ENCODE measurements at regions not wholly inside any gene's neighbourhood (a gene's known extent, or its start where the extent isn't known, plus 50 kb on each side); places are given as distances from the start of the nearest gene placed in this dataset.

DNA sequence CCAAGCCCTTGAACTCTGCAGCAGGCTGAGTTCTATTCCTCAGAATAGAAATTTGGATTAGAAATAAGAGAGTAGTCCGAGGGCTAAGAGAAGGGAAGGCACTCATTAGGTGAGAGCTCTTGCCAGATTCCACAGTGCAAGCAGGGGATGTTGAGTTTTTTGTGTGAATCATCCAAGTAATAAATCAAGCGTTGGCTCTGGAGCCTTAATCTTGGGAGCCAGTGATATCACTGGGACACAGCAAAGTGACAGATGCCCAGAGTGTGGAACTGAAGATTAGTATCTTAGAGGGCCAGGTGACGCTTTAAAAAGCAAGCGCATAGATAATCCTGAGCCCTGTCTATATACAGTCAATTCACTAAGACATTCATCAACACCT, 60.3 kb downstream of the FOXD1 start:
- no peak overlapping the region for H3K4me3 ChIP-seq (ENCODE audit: low read depth, low read length)
- TF ChIP-seq CTCF (IDR thresholded peaks at IDR 0.05; ENCODE audit: borderline replicate concordance, insufficient read depth, low read depth, low read length): no peak

- H3K4me3 ChIP-seq (ENCODE audit: low read depth, low read length): no peak overlapping the region
- TF ChIP-seq CTCF (IDR thresholded peaks at IDR 0.05; ENCODE audit: borderline replicate concordance, insufficient read depth, low read depth, low read length): no peak
These were observed 60.8 kb downstream of the FOXD1 start for GRCh38 chr5:73387601-73388305.

- peak; percentile 22; the same call in 1 of the 2 replicates for TF ChIP-seq CTCF (IDR thresholded peaks at IDR 0.05; ENCODE audit: borderline replicate concordance, insufficient read depth, low read depth, low read length)
- H3K4me3 ChIP-seq (ENCODE audit: low read depth, low read length): no peak overlapping the region
These were observed 61.4 kb downstream of the FOXD1 start for GRCh38 chr5:73387149-73387591.

- TF ChIP-seq CTCF (IDR thresholded peaks at IDR 0.05; ENCODE audit: borderline replicate concordance, insufficient read depth, low read depth, low read length): no peak
- no peak overlapping the region for H3K4me3 ChIP-seq (ENCODE audit: low read depth, low read length)
These were observed 63.7 kb downstream of the FOXD1 start for GRCh38 chr5:73384861-73385260.

DNA sequence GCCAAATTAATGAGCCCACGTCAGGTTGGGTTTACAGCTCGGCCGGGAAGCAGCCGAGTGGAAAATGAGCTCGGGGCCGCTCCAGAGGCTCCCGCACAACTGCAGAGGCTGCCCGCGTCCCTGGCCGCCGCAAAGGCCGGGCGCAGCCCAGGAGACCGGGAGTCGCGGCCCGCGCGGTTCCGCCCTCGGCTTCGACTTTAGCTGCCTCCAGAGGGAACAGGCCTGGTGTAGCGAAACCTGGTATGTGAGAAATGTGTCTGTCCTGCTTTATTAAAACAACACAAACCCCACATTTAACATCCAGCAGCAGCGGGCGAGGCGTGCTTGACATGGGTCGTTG, 66.2 kb downstream of the FOXD1 start:
- no peak for TF ChIP-seq CTCF (IDR thresholded peaks at IDR 0.05; ENCODE audit: borderline replicate concordance, insufficient read depth, low read depth, low read length)
- no peak overlapping the region for H3K4me3 ChIP-seq (ENCODE audit: low read depth, low read length)

DNA sequence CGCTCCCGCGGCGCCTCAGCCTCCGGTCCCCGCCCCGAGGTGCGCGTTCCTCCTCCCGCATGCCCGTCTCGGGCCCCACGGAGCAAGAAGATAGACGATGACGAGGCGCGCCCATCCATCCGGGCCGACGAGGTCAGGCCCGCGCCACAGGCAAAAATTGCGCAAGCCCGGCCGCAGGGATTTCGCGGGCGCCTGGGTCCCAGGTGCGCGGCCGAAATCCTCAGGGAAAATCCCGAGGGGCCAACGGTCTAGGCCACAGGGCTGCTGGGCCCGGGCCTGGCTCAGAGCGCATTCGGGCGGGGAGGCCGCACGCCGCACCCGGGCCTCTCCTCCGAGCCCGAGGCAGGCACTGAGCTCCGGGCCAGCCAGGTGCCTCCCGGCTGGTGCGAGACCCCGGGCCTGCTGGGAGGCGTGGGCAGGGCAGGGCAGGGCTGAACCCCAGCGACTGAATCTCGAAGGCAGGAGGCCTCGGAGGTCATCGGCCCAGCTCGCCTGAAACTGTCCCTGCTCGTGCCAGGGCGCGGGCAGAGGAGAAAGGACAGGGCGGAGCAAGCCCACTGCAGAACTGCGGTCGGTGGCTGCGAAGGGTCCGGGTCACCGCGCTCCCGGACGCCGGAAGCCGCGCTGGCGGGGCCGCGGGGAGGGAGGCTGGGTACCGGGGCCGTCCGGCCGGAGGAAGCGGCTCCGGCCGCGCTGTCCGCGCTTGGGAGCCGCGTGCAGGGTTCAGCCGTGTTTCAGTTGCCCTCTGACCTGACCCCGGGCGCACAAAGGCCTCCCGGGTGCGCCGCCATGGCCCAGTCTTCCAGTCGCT, 66.8 kb downstream of the FOXD1 start:
- no peak for TF ChIP-seq CTCF (IDR thresholded peaks at IDR 0.05; ENCODE audit: borderline replicate concordance, insufficient read depth, low read depth, low read length)
- H3K4me3 ChIP-seq (ENCODE audit: low read depth, low read length): no peak overlapping the region
